Neuronal stem cell (in vitro differentiated cells): ENCODE measurements at regions not wholly inside any gene's neighbourhood (a gene's known extent, or its start where the extent isn't known, plus 50 kb on each side); places are given as distances from the start of the nearest gene placed in this dataset.

Experiments
- DNase-seq: peaks from one replicate; pipeline ENCODE4 v3.0.0-alpha.2; 2013; ENCODE audit warnings: low spot score
- H2AFZ ChIP-seq: one replicate; pipeline ENCODE4 v1.6.1; 2013; ENCODE audit warnings: mild to moderate bottlenecking, low read length, inconsistent platforms
- H2AK5ac ChIP-seq: 2 replicates; pipeline ENCODE4 v1.6.1; 2013; ENCODE audit warnings: low read depth, mild to moderate bottlenecking, inconsistent platforms, low read length, moderate library complexity, mixed read lengths
- H2BK120ac ChIP-seq: 2 replicates; pipeline ENCODE4 v1.6.1; 2013; ENCODE audit warnings: low read depth, mild to moderate bottlenecking, inconsistent platforms, low read length, moderate library complexity, mixed read lengths
- H2BK12ac ChIP-seq: one replicate; pipeline ENCODE4 v1.6.1; 2013; ENCODE audit warnings: low read length, inconsistent platforms
- H2BK15ac ChIP-seq: 2 replicates; pipeline ENCODE4 v1.6.1; 2013; ENCODE audit warnings: mild to moderate bottlenecking, low read length, inconsistent platforms, mixed read lengths
- H2BK5ac ChIP-seq: one replicate; pipeline ENCODE4 v1.6.1; 2013; ENCODE audit warnings: inconsistent platforms, mild to moderate bottlenecking, low read length, moderate library complexity
- H3K14ac ChIP-seq: one replicate; pipeline ENCODE4 v1.6.1; 2013; ENCODE audit warnings: low read length, inconsistent platforms
- H3K18ac ChIP-seq: 2 replicates; pipeline ENCODE4 v1.6.1; 2013; ENCODE audit warnings: low read length, inconsistent platforms
- H3K23ac ChIP-seq: 2 replicates; pipeline ENCODE4 v1.6.1; 2013; ENCODE audit warnings: low read depth, mild to moderate bottlenecking, mixed read lengths, low read length, inconsistent platforms; ENCODE audit not compliant: poor library complexity
- H3K27ac ChIP-seq: replicated peaks from 3 replicates; pipeline ENCODE4 v1.5.1; 2013; ENCODE audit warnings: low read length, inconsistent platforms
- H3K27me3 ChIP-seq, 3 experiments: 2 replicates each; pipeline ENCODE4 v1.6.1; 2013; ENCODE audit warnings: low read length in 3 of 3, mild to moderate bottlenecking in 2 of 3, inconsistent platforms in 1 of 3, low read depth in 1 of 3, mixed read lengths in 1 of 3, moderate library complexity in 1 of 3; ENCODE audit not compliant: control insufficient read depth in 3 of 3, insufficient read depth in 3 of 3
- H3K36me3 ChIP-seq, 2 donors: replicated peaks in 1 of 2; 2 replicates each; pipeline ENCODE4 v1.6.1; 2013; ENCODE audit warnings: low read length in 2 of 2; ENCODE audit not compliant: control insufficient read depth in 2 of 2, insufficient read depth in 2 of 2
- H3K4ac ChIP-seq: 2 replicates; pipeline ENCODE4 v1.6.1; 2013; ENCODE audit warnings: inconsistent platforms, mild to moderate bottlenecking, low read length, moderate library complexity
- H3K4me1 ChIP-seq, 2 donors: 1 replicate in 1 of 2; 2 replicates in 1 of 2; pipeline ENCODE4 v1.6.1; 2013; ENCODE audit warnings: low read length in 2 of 2, low read depth in 1 of 2; ENCODE audit not compliant: control insufficient read depth in 2 of 2, insufficient read depth in 1 of 2
- H3K4me2 ChIP-seq: one replicate; pipeline ENCODE4 v1.6.1; 2013; ENCODE audit warnings: mild to moderate bottlenecking, low read length, inconsistent platforms; ENCODE audit not compliant: insufficient read depth, poor library complexity, severe bottlenecking
- H3K4me3 ChIP-seq, 2 donors: 2 replicates each; pipeline ENCODE4 v1.5.1; 2013; ENCODE audit warnings: low read length in 2 of 2, mild to moderate bottlenecking in 2 of 2, inconsistent platforms in 1 of 2, moderate library complexity in 1 of 2
- H3K79me1 ChIP-seq: one replicate; pipeline ENCODE4 v1.6.1; 2013; ENCODE audit warnings: low read depth, mild to moderate bottlenecking, inconsistent platforms, low read length, moderate library complexity
- H3K9ac ChIP-seq: one replicate; pipeline ENCODE4 v1.6.1; 2013; ENCODE audit warnings: mild to moderate bottlenecking, low read depth, low read length, inconsistent platforms; ENCODE audit not compliant: poor library complexity
- H3K9me3 ChIP-seq, 2 donors: replicated peaks in 1 of 2; 2 replicates each; pipeline versions ENCODE3 to v1.6.1; 2013; ENCODE audit warnings: low read length in 2 of 2, mild to moderate bottlenecking in 2 of 2, inconsistent platforms in 1 of 2, low read depth in 1 of 2, mixed read lengths in 1 of 2, moderate library complexity in 1 of 2; ENCODE audit not compliant: control insufficient read depth in 2 of 2, insufficient read depth in 1 of 2
- H4K8ac ChIP-seq: one replicate; pipeline ENCODE4 v1.6.1; 2013; ENCODE audit warnings: low read depth, mild to moderate bottlenecking, inconsistent platforms, low read length, moderate library complexity
- H4K91ac ChIP-seq: one replicate; pipeline ENCODE4 v1.6.1; 2013; ENCODE audit warnings: low read length, low read depth, mild to moderate bottlenecking, inconsistent platforms; ENCODE audit not compliant: poor library complexity
- WGBS, 2 donors: extraction: QIAGEN DNeasy Blood & Tissue Kit; methylation state at CpG; one replicate each; pipeline ENCODE4 v1.1.7; 2013; ENCODE audit warnings: missing lambda C conversion rate in 2 of 2, mixed read lengths in 1 of 2; ENCODE audit not compliant: insufficient read length in 2 of 2, insufficient replicate concordance in 1 of 2; ENCODE audit errors: extremely low coverage in 2 of 2; 5-methylcytosine and 5-hydroxymethylcytosine counted together

GRCh38 chr9:93776256-93776655 is 178.9 kb downstream of the BARX1 start:
- H3K18ac ChIP-seq: no peak overlapping the region
- no peak overlapping the region for H3K27ac ChIP-seq
- H2BK15ac ChIP-seq: no peak overlapping the region
- H2BK5ac ChIP-seq: no peak overlapping the region
- H3K27me3 ChIP-seq: peaks cover 0 to 7% (median 0%) of the 10 kb centered on the region in 3 experiments
- no peaks in the 10 kb centered on the region for H3K79me1 ChIP-seq
- H3K23ac ChIP-seq: no peak overlapping the region
- no peak for DNase-seq
- no peak overlapping the region for H2AK5ac ChIP-seq
- no peaks in the 10 kb centered on the region for H3K9me3 ChIP-seq
- H3K4ac ChIP-seq: no peak overlapping the region
- H3K14ac ChIP-seq: no peak overlapping the region
- H4K8ac ChIP-seq: no peak overlapping the region
- H3K4me3 ChIP-seq: no peak overlapping the region
- H3K9ac ChIP-seq: no peak overlapping the region
- no peaks in the 10 kb centered on the region for H3K36me3 ChIP-seq
- no peak overlapping the region for H4K91ac ChIP-seq
- no peaks in the 10 kb centered on the region for H3K4me1 ChIP-seq
- H2BK12ac ChIP-seq: no peak overlapping the region
- no peak overlapping the region for H2BK120ac ChIP-seq
- H2AFZ ChIP-seq: no peak overlapping the region
- H3K4me2 ChIP-seq: no peak overlapping the region
- no CpG with 5 or more reads among the region's 1 CpG for WGBS, 2 donors

- Histone ChIP-seq H2BK120ac (no peak overlapping the region), H4K8ac (no peak overlapping the region), H4K91ac (no peak overlapping the region), H3K14ac (no peak overlapping the region), H3K4me1 (no peaks in the 10 kb centered on the region), H2BK5ac (no peak overlapping the region), H2AFZ (no peak overlapping the region), H2BK15ac (no peak overlapping the region), H2BK12ac (no peak overlapping the region), H2AK5ac (no peak overlapping the region), H3K18ac (no peak overlapping the region), H3K79me1 (no peaks in the 10 kb centered on the region), H3K4me2 (no peak overlapping the region), H3K9me3 (no peaks in the 10 kb centered on the region), H3K27me3 (peaks cover 0 to 7% (median 0%) of the 10 kb centered on the region in 3 experiments), H3K4ac (no peak overlapping the region), H3K27ac (no peak overlapping the region), H3K9ac (no peak overlapping the region), H3K23ac (no peak overlapping the region), H3K4me3 (no peak overlapping the region), H3K36me3 (no peaks in the 10 kb centered on the region)
- WGBS, 2 donors: no CpG with 5 or more reads among the region's 8 CpGs
- no peak for DNase-seq
Measured at GRCh38 chr9:93774331-93775102, 180.6 kb downstream of the BARX1 start.

GRCh38 chr9:93771276-93771675 is 183.9 kb downstream of the BARX1 start:
- Histone ChIP-seq H2BK120ac (no peak overlapping the region), H4K8ac (no peak overlapping the region), H3K27ac (no peak overlapping the region), H2BK12ac (no peak overlapping the region), H3K4me3 (no peak overlapping the region), H3K79me1 (no peaks in the 10 kb centered on the region), H3K9me3 (no peaks in the 10 kb centered on the region), H2BK15ac (no peak overlapping the region), H3K14ac (no peak overlapping the region), H2BK5ac (no peak overlapping the region), H3K4ac (no peak overlapping the region), H3K27me3 (peaks cover 0 to 3% (median 0%) of the 10 kb centered on the region in 3 experiments), H4K91ac (no peak overlapping the region), H3K23ac (no peak overlapping the region), H2AFZ (no peak overlapping the region), H2AK5ac (no peak overlapping the region), H3K36me3 (no peaks in the 10 kb centered on the region), H3K18ac (no peak overlapping the region), H3K4me1 (no peaks in the 10 kb centered on the region), H3K4me2 (no peak overlapping the region), H3K9ac (no peak overlapping the region)
- no CpG with 5 or more reads among the region's 1 CpG for WGBS, 2 donors
- no peak for DNase-seq

- no peak overlapping the region for H3K27ac ChIP-seq
- no peak overlapping the region for H2AK5ac ChIP-seq
- no peak overlapping the region for H3K4me2 ChIP-seq
- peaks cover 0 to 9% of the 10 kb centered on the region in 2 donors for H3K9me3 ChIP-seq
- WGBS, 2 donors: no CpG with 5 or more reads among the region's 3 CpGs
- H3K4me1 ChIP-seq: no peaks in the 10 kb centered on the region
- no peaks in the 10 kb centered on the region for H3K36me3 ChIP-seq
- no peak overlapping the region for H3K18ac ChIP-seq
- H3K14ac ChIP-seq: no peak overlapping the region
- no peak overlapping the region for H3K4ac ChIP-seq
- H2BK12ac ChIP-seq: no peak overlapping the region
- H3K23ac ChIP-seq: no peak overlapping the region
- H4K91ac ChIP-seq: no peak overlapping the region
- no peak overlapping the region for H2BK120ac ChIP-seq
- H3K9ac ChIP-seq: no peak overlapping the region
- no peaks in the 10 kb centered on the region for H3K27me3 ChIP-seq
- no peak overlapping the region for H2AFZ ChIP-seq
- no peak for DNase-seq
- H4K8ac ChIP-seq: no peak overlapping the region
- H3K4me3 ChIP-seq: no peak overlapping the region
- H3K79me1 ChIP-seq: no peaks in the 10 kb centered on the region
- H2BK15ac ChIP-seq: no peak overlapping the region
- no peak overlapping the region for H2BK5ac ChIP-seq
Measured at GRCh38 chr9:93761822-93762221, 185.4 kb downstream of the PHF2 start.
